ENCODE measurements at regions not wholly inside any gene's neighbourhood (a gene's known extent, or its start where the extent isn't known, plus 50 kb on each side); places are given as distances from the start of the nearest gene placed in this dataset.

DNA sequence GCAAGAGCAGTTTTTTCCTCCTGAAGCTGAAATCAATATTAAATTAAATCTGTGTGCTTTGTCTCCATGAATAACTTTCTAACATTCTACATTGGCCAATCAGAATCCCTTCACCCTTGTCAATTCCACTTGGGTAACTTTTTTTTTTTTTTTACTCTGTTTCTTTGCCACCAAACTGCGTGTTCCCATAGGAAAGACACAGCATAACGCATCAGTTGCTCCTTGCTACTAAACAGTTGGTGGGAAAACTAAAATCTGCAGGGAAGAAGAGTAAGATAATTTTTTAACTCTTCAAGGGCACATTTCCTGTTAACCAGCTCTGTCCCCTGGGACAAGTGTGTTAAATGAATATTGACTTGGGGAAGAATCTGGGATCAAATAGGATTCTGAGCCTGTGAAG, 113.3 kb upstream of the SERP2 start:
- no peak for DNase-seq

- DNase-seq: no peak
These were observed 109.6 kb upstream of the SERP2 start for GRCh38 chr13:44263751-44264620.

GRCh38 chr13:44266305-44266704, 107.3 kb upstream of the SERP2 start:
- no peak for DNase-seq

DNA sequence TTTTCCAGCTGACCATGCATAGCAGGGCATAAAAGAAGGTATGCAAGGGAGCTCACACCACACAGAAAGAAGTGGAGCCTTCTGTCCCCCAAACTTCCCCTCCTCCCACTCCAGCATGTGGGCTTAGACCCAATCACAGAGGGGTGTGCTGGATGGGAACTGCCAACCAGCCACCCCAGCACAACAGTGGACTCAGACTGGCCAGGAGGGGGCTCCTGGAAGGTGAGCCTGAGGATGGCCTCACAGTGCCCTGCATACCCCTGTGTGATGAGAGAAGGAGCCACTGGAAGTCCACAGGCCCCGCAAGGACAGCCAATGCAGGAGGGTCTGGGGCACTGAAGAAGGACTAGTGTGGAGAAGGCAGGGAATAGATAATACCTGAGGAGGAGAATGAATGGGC, 106.9 kb upstream of the SERP2 start:
- DNase-seq: no peak

DNA sequence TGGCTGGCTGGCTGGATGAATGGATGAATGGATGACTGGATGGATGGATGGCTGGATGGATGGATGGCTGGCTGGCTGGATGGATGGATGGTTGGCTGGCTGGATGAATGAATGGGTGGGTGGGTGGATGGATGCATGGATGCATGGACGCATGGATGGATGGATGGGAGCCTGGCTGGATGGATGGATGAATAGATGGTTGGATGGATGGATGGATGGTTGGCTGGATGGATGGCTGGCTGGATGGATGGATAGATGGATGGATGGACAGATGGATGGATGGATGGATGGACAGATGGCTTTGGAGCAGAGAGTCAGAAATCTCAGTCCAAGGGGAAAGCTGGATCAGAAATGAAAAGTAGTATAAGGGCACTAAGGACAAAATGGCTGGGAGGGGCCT, 106.4 kb upstream of the SERP2 start:
- DNase-seq: no peak

DNA sequence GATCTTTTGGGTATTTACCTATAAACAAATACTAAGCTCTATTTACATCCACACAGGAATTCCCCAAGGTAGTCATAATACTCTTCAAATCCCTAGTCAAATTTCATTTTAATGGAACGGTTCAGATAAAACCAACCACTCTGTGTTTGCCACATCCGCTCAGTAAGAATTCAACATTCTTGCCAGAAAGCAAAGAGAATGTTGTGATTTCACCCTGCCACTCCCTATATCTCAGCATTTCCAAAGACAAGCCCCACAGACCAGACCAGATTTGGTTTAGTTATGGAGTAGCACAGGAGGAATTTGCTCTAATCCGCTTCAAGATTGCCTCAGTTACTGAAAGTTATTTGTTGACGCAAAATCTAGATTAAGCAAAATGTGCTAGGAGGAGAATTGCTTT, 105.6 kb upstream of the SERP2 start:
- DNase-seq: no peak

DNA sequence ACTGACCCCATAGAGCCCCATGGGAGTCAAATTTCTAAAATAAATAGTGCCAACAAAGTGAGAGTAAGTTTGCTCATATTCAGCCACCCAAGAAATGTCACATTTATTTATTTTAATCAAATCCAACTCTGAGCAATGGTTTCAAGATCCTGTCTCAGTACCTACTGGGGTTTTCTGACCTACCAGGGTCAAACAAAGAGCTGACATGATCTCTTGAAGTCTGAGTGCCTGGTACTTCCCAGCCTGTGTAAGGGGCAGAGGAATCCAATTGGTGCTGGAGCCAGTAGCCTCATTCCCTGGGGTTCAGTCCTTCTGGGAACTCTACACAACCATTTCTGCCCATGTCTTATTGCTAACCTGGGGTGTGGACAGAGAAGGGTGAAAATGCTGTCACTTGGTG, 104.6 kb upstream of the SERP2 start:
- DNase-seq: no peak

GRCh38 chr13:44270150-44270549, 103.5 kb upstream of the SERP2 start:
- no peak for DNase-seq

- DNase-seq: no peak
These were observed 102.6 kb upstream of the SERP2 start for GRCh38 chr13:44271031-44271455.

GRCh38 chr13:44271473-44271872, 102.2 kb upstream of the SERP2 start:
- DNase-seq: no peak

GRCh38 chr13:44271915-44272341, 101.7 kb upstream of the SERP2 start:
- DNase-seq: no peak

- DNase-seq: no peak
These were observed 100.9 kb upstream of the SERP2 start for GRCh38 chr13:44272692-44273091.

GRCh38 chr13:44273216-44273615, 100.4 kb upstream of the SERP2 start:
- no peak for DNase-seq

DNA sequence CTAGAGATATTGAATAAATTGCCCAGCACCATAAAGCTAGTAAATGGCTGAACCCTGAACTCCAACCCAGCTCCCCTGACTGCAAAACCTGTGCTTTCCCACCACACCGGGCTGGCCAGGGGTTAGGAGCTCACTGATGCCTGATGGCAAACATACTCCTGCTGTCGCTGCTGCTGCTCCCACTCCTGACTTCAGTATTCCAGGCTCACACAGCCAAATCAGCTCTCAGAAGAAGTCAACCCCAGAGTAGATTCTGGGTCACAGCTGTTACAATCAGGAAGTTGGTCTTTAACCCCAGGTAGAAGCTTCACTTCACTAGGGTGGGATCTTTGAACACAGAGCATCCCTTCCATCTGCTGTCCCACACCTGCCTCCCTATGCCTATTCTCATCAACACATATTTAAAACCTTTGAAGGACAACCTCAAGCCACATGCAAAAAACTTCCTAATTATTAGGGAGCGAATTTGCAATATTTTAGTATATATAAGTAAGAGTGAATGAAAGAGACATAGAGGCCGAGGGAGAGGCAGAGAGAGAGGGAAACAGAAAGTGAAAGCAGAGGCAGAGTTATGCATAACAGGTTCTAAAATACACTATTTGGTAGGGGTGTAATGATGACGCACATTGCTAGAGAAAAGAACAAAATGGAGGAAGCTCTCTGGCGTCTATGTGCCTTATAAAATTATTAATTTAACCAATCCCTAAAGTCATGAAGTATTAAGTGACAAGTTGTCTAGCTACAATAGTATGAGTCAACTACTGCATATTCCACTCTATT, 99.4 kb upstream of the SERP2 start:
- no peak for DNase-seq

GRCh38 chr13:44274771-44275205, 98.8 kb upstream of the SERP2 start:
- no peak for DNase-seq

DNA sequence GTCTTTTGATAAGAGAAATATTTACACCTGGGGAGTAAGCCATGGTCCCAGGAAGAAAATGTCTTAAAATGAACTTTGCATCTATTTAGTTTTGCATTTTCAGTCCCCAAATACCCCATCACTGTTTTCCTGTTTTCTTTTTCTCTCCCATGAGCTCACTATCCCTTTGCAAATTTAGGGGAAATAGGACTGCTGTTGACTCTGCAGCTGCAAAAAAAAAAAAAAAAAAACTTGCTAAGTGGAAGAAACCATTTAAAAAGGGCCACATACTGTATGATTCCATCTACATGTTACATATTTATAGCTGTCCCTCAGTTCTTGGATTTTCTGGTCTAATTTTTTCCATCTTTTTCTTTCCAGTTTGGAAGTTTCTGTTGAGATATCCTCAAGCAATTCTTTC, 98.2 kb upstream of the SERP2 start:
- DNase-seq: no peak

- no peak for DNase-seq
These were observed 97.6 kb upstream of the SERP2 start for GRCh38 chr13:44276061-44276460.

DNA sequence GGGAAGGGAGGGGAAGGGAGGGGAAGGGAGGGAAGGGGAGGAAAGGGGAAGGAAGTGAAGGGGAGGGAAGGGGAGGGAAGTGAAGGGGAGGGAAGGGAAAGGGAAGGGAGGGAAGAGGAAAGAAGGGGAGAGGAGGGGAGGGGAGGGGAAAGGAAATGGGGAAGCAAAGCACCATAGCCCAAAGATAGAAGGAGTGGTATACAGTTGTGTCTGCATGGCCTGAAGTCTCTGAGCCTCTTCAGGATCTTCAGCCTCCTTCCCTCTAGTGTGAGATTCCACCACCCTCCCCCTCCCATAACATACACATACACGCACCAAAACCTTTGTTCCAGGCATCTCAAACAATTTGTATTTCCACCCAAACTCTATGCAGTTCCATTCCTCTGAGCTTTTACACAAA, 96.2 kb upstream of the SERP2 start:
- no peak for DNase-seq

GRCh38 chr13:44278166-44278565, 95.5 kb upstream of the SERP2 start:
- DNase-seq: no peak

DNA sequence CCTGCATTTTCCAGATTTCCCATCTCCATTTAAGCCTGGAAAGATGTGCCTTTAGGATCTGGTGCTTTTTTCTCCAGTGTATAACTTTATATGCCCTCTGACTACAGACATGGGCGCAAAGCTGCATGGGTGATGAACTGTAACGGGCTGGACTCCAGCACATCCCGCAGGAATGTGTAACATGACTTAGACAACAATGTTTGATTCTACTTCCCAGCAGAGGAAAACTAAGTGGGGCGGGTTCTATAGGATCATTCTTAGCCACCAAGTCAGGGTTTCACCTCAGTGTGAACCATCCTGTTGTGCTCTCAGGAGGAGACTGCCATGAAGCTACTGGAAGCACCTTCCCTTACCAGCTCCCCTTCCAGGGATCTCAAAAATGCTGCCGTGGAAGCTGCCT, 93.2 kb upstream of the SERP2 start:
- DNase-seq: no peak

DNA sequence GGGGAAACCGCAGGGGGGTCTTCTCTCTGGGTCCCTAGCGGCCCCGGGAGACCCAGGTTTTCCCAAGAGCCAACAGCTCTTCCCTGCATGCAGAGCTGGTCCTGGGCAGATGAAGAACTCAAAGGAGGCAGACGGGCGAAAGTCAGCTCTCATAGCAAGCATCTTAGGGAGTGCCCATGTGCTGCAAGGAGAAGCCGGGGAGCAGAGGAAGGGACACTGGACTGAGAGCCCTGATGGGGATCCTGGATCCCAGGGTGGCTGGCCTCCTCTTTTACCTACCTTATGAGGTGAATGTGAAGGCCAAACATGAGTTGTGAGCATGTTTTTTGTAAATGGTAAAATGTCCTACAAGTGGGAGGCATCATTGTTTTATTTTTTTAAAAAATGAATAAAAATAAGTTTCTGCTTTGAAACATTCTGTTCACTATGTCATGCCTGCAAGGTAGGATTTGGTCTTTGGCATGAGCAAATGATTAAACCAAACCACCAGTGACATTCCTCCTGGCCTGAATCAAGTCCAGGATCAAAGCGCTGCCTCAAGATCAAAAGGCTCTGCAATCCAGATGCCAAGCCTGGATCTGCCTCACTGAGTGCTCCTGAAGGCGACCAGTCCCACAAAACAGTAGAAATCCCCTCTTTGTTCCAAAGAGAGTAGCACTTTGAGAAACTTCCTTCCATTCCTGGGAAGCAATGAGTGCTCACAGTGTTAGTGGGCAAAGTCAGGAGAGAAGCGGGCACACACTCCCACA, 92.2 kb upstream of the SERP2 start:
- DNase-seq: no peak

GRCh38 chr13:44283600-44283999, 90.0 kb upstream of the SERP2 start:
- DNase-seq: no peak

DNA sequence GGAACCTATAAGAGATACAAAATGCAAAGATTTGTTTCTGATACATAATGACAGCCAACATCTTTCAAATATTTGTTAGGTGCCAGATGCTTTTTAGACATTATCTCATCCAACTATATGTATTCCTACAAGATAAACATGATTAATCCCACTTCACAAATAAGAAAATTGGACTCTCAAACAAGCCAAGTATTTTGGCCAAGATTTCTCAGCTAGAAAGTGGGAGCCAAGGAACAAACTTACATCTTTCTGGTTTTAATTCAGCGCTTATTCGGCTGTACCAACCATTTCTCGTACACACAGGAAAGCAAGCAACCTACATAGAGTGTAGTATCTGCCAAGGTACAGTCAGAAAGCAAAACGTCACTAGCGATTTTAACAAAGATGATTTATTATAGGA, 85.7 kb upstream of the SERP2 start:
- DNase-seq: no peak

- no peak for DNase-seq
These were observed 81.1 kb upstream of the SERP2 start for GRCh38 chr13:44292545-44292944.
